HG02623 (cell line): ENCODE measurements at regions not wholly inside any gene's neighbourhood (a gene's known extent, or its start where the extent isn't known, plus 50 kb on each side); places are given as distances from the start of the nearest gene placed in this dataset.

ENCODE experiments used
- ATAC-seq: cut with Tn5 transposase; IDR thresholded peaks from one replicate; pipeline ENCODE4 v1.9.1; 2021; ENCODE audit warnings: moderate library complexity; ENCODE audit not compliant: unreplicated experiment

- ATAC-seq, result no peak
Measured at GRCh38 chr12:132395192-132395907, 66.0 kb upstream of the GALNT9 start.

- ATAC-seq, result no peak
Measured at GRCh38 chr12:132393991-132394949, 64.9 kb upstream of the GALNT9 start.

GRCh38 chr12:132393245-132393795, 63.9 kb upstream of the GALNT9 start:
- no peak for ATAC-seq

- ATAC-seq, result no peak
Measured at GRCh38 chr12:132392389-132393244, 63.2 kb upstream of the GALNT9 start.

- ATAC-seq, result no peak
Measured at GRCh38 chr12:132391326-132392041, 62.1 kb upstream of the GALNT9 start.

GRCh38 chr12:132390287-132391076, 61.1 kb upstream of the GALNT9 start:
- no peak for ATAC-seq

- no peak for ATAC-seq
Measured at GRCh38 chr12:132389526-132390286, 60.3 kb upstream of the GALNT9 start.

- ATAC-seq, result no peak
Measured at GRCh38 chr12:132389026-132389425, 59.6 kb upstream of the GALNT9 start.

GRCh38 chr12:132388379-132389015, 59.1 kb upstream of the GALNT9 start:
- ATAC-seq, result no peak

- no peak for ATAC-seq
Measured at GRCh38 chr12:132386926-132387497, 57.6 kb upstream of the GALNT9 start.

- ATAC-seq, result no peak
Measured at GRCh38 chr12:132385923-132386751, 56.7 kb upstream of the GALNT9 start.

GRCh38 chr12:132384916-132385774, 55.8 kb upstream of the GALNT9 start:
- no peak for ATAC-seq

- ATAC-seq, result no peak
Measured at GRCh38 chr12:132380641-132381040, 51.3 kb upstream of the GALNT9 start.

- no peak for ATAC-seq
Measured at GRCh38 chr12:132379996-132380395, 50.6 kb upstream of the GALNT9 start.

- ATAC-seq, result no peak
Measured at GRCh38 chr12:132379576-132379975, 50.2 kb upstream of the GALNT9 start.
